Breast epithelium (tissue), 4 donors: ENCODE measurements at regions not wholly inside any gene's neighbourhood (a gene's known extent, or its start where the extent isn't known, plus 50 kb on each side); places are given as distances from the start of the nearest gene placed in this dataset.
"Not testable (repeated sequence)": the region's sequence is repeated elsewhere in the genome, so short reads cannot be mapped to it uniquely, and the experiment has no call there.

Experiments
- DNase-seq, 2 donors: peaks; one replicate each; pipeline ENCODE4 v3.0.0-alpha.2; 2019; ENCODE audit warnings: low spot score in 2 of 2
- H3K27ac ChIP-seq, 2 donors: fragments of 200-600 bp; sonication (generic) in 1 of 2; one replicate each; pipeline ENCODE4 v1.5.1; 2016 to 2019; ENCODE audit warnings: mild to moderate bottlenecking in 1 of 2
- H3K27me3 ChIP-seq, 2 donors: fragments of 200-600 bp; sonication (generic) in 1 of 2; one replicate each; pipeline versions ENCODE4 v1.5.1 to v1.6.0; 2017 to 2019; ENCODE audit warnings: control low read depth in 1 of 2, mild to moderate bottlenecking in 1 of 2
- H3K36me3 ChIP-seq: fragments of 200-600 bp; one replicate; pipeline ENCODE4 v1.5.1; 2019
- H3K4me1 ChIP-seq, 2 donors: fragments of 200-600 bp; sonication (generic); one replicate each; pipeline ENCODE4 v1.5.1; 2016 to 2019; ENCODE audit warnings: control low read depth in 1 of 2
- H3K4me3 ChIP-seq, 3 donors: fragments of 200-600 bp; sonication (generic); 1 replicate in 2 of 3; 2 replicates in 1 of 3; pipeline ENCODE4 v1.5.1; 2016 to 2019; ENCODE audit warnings: mild to moderate bottlenecking in 3 of 3, moderate library complexity in 2 of 3
- H3K9me3 ChIP-seq, 2 donors: fragments of 200-600 bp; sonication (generic) in 1 of 2; one replicate each; pipeline ENCODE4 v1.5.1; 2016 to 2019; ENCODE audit warnings: control low read depth in 1 of 2
- POLR2A ChIP-seq: fragments of 450-650 bp; IDR thresholded peaks from one replicate; pipeline ENCODE4 v1.6.1; 2016; ENCODE audit warnings: antibody characterized with exemption, mild to moderate bottlenecking, moderate library complexity
- POLR2AphosphoS5 ChIP-seq, 3 donors: sonication (generic); formaldehyde crosslinking; IDR thresholded peaks; one replicate each; pipeline ENCODE4 v1.6.1; 2017; ENCODE audit warnings: antibody characterized with exemption in 3 of 3
- intact Hi-C: fragments of 100-400 bp; cut with DNase I; formaldehyde crosslinking; loops from one replicate; pipeline ENCODE4 v1.15.1; 2023; ENCODE audit warnings: low total_unique reads
- TF ChIP-seq, protein P1 (sequence below), 3 donors: fragments of 450-650 bp; IDR thresholded peaks; one replicate each; pipeline ENCODE4 v1.5.1; 2016 to 2017; ENCODE audit warnings: antibody characterized with exemption in 3 of 3, mild to moderate bottlenecking in 3 of 3, moderate library complexity in 3 of 3

DNA sequence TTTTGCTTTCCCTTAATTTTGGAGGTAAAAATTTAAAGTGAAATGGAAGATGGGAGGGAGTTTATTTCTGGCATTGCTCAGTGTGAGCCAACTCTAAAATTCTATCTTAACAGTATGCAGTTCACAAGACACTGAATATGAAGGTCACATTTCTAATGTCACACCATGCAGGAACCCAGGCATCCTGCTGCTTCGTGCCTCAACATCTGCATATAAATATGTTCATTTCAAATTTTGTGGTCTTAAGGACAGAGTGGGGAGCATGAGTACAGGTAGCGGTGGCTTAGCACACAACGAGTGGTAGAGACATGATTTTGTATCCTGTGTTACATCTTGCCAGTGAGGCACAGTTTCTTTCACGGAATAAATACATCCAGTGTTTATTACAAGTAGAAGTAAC lies 102.4 kb downstream of the ARL4C start:
- H3K36me3 ChIP-seq: no peaks in the 10 kb centered on the region
- no peaks in the 10 kb centered on the region for H3K27me3 ChIP-seq
- no peak for TF ChIP-seq POLR2A
- TF ChIP-seq, protein P1, sequence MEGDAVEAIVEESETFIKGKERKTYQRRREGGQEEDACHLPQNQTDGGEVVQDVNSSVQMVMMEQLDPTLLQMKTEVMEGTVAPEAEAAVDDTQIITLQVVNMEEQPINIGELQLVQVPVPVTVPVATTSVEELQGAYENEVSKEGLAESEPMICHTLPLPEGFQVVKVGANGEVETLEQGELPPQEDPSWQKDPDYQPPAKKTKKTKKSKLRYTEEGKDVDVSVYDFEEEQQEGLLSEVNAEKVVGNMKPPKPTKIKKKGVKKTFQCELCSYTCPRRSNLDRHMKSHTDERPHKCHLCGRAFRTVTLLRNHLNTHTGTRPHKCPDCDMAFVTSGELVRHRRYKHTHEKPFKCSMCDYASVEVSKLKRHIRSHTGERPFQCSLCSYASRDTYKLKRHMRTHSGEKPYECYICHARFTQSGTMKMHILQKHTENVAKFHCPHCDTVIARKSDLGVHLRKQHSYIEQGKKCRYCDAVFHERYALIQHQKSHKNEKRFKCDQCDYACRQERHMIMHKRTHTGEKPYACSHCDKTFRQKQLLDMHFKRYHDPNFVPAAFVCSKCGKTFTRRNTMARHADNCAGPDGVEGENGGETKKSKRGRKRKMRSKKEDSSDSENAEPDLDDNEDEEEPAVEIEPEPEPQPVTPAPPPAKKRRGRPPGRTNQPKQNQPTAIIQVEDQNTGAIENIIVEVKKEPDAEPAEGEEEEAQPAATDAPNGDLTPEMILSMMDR (IDR thresholded peaks at IDR 0.05): no peak
- TF ChIP-seq POLR2AphosphoS5 (IDR thresholded peaks at IDR 0.05): no peak
- DNase-seq: no peak
- H3K4me1 ChIP-seq: no peaks in the 10 kb centered on the region
- no peaks in the 10 kb centered on the region for H3K9me3 ChIP-seq
- intact Hi-C loops: no loop called here
- no peak overlapping the region for H3K27ac ChIP-seq
- no peak overlapping the region for H3K4me3 ChIP-seq

DNA sequence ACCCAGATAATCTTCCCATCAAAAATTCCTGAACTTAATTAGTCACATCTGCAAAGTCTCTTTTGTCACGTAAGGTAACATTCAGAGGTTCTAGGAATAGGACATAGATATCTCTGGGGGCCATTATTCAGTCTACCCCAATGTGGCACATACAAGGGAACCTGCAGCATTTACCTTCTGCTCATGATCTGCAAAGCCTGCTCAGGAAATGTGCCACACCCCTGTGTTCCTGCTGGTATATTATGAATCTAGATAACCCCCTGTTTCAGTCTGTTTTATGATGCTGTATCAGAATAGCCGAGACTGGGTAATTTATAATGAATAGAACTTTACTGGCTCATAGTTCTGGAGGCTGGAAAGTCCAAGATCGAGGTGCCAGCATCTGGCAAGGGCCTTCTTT lies 103.5 kb downstream of the ARL4C start:
- H3K4me3 ChIP-seq: no peak overlapping the region
- no peak for DNase-seq
- H3K36me3 ChIP-seq: no peaks in the 10 kb centered on the region
- TF ChIP-seq POLR2A (no peak), POLR2AphosphoS5 (IDR thresholded peaks at IDR 0.05) (no peak)
- TF ChIP-seq, protein P1 (IDR thresholded peaks at IDR 0.05): no peak
- H3K4me1 ChIP-seq: no peaks in the 10 kb centered on the region
- intact Hi-C loops: no loop called here
- no peaks in the 10 kb centered on the region for H3K9me3 ChIP-seq
- H3K27ac ChIP-seq: no peak overlapping the region
- H3K27me3 ChIP-seq: no peaks in the 10 kb centered on the region

DNA sequence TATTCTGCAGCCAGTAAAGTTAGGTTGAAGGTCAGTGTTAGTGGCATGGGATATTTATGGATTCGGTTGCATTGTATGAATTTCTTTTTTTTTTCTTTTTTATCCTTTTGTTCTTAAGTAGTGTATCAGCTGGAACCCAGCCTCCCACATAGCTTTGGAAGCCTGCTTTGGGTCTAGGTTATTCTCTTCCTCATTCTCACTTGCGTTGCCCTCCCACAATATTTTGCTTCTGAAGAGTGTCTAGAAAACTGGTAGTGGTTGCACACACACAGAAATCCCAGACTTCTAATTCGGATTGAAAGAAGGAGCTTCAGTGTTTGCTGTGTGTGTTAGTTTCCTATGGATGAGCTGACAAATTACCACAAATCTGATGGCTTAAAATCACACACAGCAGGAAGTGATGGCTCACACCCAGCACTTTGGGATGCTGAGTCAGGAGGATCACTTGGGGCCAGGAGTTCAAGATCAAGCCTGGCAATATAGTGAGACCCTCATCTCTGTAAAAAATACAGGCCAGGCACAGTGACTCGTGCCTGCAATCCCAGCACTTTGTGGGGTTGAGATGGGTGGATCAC lies 104.8 kb downstream of the ARL4C start:
- no peak for DNase-seq
- Histone ChIP-seq H3K9me3 (no peaks in the 10 kb centered on the region), H3K36me3 (no peaks in the 10 kb centered on the region), H3K4me3 (no peak overlapping the region), H3K27ac (no peak overlapping the region), H3K4me1 (no peaks in the 10 kb centered on the region), H3K27me3 (no peaks in the 10 kb centered on the region)
- no peak for TF ChIP-seq POLR2AphosphoS5 (IDR thresholded peaks at IDR 0.05)
- TF ChIP-seq, protein P1 (IDR thresholded peaks at IDR 0.05): no peak
- no peak for TF ChIP-seq POLR2A
- intact Hi-C loops: no loop called here

DNA sequence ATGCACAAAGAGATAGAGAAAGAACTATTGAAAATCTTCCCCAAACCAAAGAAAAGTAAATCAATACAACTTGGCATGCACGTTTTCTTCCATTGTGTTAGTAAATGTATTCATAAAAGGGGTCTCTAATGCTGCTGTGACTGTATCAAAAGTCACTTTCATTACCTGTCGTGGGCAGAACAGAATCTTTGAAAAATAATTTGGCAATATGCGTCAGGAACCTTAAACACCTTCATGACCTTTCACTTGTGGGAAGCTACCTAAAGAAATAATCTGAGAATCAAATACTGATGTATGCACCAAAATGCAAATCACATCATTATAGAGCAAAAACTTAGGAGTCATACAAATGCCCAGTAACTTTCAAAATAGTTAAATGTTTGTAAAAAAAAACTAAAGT lies 105.3 kb downstream of the ARL4C start:
- Histone ChIP-seq H3K27me3 (no peaks in the 10 kb centered on the region), H3K4me1 (no peaks in the 10 kb centered on the region), H3K4me3 (no peak overlapping the region), H3K36me3 (no peaks in the 10 kb centered on the region), H3K27ac (no peak overlapping the region), H3K9me3 (no peaks in the 10 kb centered on the region)
- no peak for DNase-seq
- intact Hi-C loops: no loop called here
- TF ChIP-seq POLR2A (no peak), POLR2AphosphoS5 (IDR thresholded peaks at IDR 0.05) (no peak)
- TF ChIP-seq, protein P1 (IDR thresholded peaks at IDR 0.05): no peak

DNA sequence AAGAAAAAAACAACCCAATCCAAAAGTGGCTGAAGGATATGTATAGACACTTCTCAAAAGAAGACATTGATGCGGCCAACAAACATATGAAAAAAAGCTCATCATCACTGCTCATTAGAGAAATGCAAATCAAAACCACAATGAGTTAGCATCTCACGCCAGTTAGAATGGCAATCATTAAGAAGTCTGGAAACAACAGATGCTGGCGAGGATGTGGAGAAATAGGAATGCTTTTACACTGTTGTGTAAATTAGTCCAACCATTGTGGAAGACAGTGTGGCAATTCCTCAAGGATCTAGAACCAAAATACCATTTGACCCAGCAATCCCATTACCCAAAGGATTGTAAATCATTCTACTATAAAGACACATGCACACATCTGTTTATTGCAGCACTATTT lies 107.2 kb downstream of the ARL4C start:
- H3K27ac ChIP-seq, H3K4me1 ChIP-seq, DNase-seq, H3K36me3 ChIP-seq, H3K9me3 ChIP-seq, intact Hi-C loops, H3K27me3 ChIP-seq, H3K4me3 ChIP-seq: not testable (repeated sequence)

DNA sequence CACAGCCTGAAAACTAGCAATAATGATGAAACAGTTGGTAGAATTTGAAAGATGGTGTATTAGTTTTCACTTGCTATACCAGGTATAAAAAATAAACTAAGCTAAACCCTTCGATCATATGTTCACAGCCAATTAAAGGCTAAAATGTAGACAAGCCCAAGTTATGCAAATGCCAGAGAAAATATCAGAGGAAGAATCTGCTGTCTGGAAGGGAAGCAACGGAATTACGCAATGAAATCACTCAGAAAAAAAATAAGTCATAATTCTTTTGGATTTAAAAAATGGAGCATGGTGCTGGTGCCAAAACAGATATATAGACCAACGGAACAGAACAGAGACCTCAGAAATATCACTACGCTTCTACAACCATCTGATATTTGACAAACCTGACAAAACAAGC lies 108.3 kb downstream of the ARL4C start:
- no peaks in the 10 kb centered on the region for H3K36me3 ChIP-seq
- intact Hi-C loops: loop anchor here (1.0 kb wide), 1 partner anchor 18 kb away; no protein-coding TSS in a partner anchor
- no peak overlapping the region for H3K27ac ChIP-seq
- H3K4me1 ChIP-seq: no peaks in the 10 kb centered on the region
- no peak for DNase-seq
- no peaks in the 10 kb centered on the region for H3K27me3 ChIP-seq
- H3K9me3 ChIP-seq: no peaks in the 10 kb centered on the region
- H3K4me3 ChIP-seq: no peak overlapping the region
- TF ChIP-seq POLR2A: no peak
- TF ChIP-seq, protein P1 (IDR thresholded peaks at IDR 0.05): no peak
- no peak for TF ChIP-seq POLR2AphosphoS5 (IDR thresholded peaks at IDR 0.05)
